ENCODE measurements at regions not wholly inside any gene's neighbourhood (a gene's known extent, or its start where the extent isn't known, plus 50 kb on each side); places are given as distances from the start of the nearest gene placed in this dataset.

- Histone ChIP-seq H3K56ac (ENCODE audit: insufficient read length, low read depth, low read length) (no peak overlapping the region), H2AFZ (ENCODE audit: low read length) (no peak overlapping the region), H4K8ac (replicated peaks; ENCODE audit: insufficient read length, low read depth, low read length) (no peak overlapping the region), H3K9ac (ENCODE audit: extremely low read depth, insufficient read length, low read length) (no peak overlapping the region), H3K79me2 (ENCODE audit: insufficient read depth, low read length) (no peaks in the 10 kb centered on the region), H2BK20ac (ENCODE audit: low read depth, low read length, poor library complexity, severe bottlenecking) (no peak overlapping the region), H2BK120ac (ENCODE audit: low read depth, low read length, poor library complexity, severe bottlenecking) (no peak overlapping the region), H3K14ac (ENCODE audit: insufficient read depth, low read length) (no peak overlapping the region), H3K4me2 (ENCODE audit: insufficient read depth, insufficient read length, low read length) (no peak overlapping the region), H3K27ac (ENCODE audit: insufficient read length, low read depth, low read length) (no peak overlapping the region), H2BK15ac (ENCODE audit: low read depth, low read length) (no peak overlapping the region), H4K20me1 (ENCODE audit: control insufficient read depth, insufficient read depth, insufficient read length) (no peaks in the 10 kb centered on the region), H3K4ac (ENCODE audit: low read depth, low read length) (no peak overlapping the region), H2AK5ac (ENCODE audit: insufficient read length, low read length) (no peak overlapping the region), H2BK12ac (ENCODE audit: insufficient read length, low read depth, low read length) (no peak overlapping the region), H3K23ac (ENCODE audit: insufficient read length, low read depth, low read length) (no peak overlapping the region), H3K9me3 (ENCODE audit: control insufficient read depth, low read depth, low read length) (no peaks in the 10 kb centered on the region), H3K79me1 (ENCODE audit: insufficient read depth, low read depth, low read length, poor library complexity, severe bottlenecking) (no peaks in the 10 kb centered on the region), H4K91ac (ENCODE audit: insufficient read length, low read depth, low read length) (no peak overlapping the region), H3K18ac (ENCODE audit: insufficient read length, low read depth, low read length) (no peak overlapping the region), H2BK5ac (ENCODE audit: insufficient read length, low read length) (no peak overlapping the region), H3K23me2 (ENCODE audit: insufficient read length, low read depth, low read length, poor library complexity, severe bottlenecking) (no peaks in the 10 kb centered on the region), H3K4me1 (ENCODE audit: insufficient read depth, low read length) (no peaks in the 10 kb centered on the region; the same call in 1 of the 2 replicates), H3K27me3 (ENCODE audit: insufficient read depth, low read length) (no peaks in the 10 kb centered on the region), H4K5ac (ENCODE audit: insufficient read length, low read depth, low read length) (no peak overlapping the region), H3T11ph (ENCODE audit: low read length) (no peak overlapping the region)
- Mint-ChIP-seq H3K36me3 (ENCODE audit: insufficient read depth in 1 of 3, low read depth in 3 of 3) (no peaks in the 10 kb centered on the region; a peak in 2 of 7 replicates), H3K9me3 (peaks cover 0 to 2% of the 10 kb centered on the region in 2 experiments; a peak in 1 of 5 replicates), H3K4me3 (no peak overlapping the region), H3K27ac (no peak overlapping the region), H3K27me3 (ENCODE audit: low read depth) (peaks cover 10% of the 10 kb centered on the region), H3K4me1 (peaks cover 8 to 28% of the 10 kb centered on the region in 2 experiments; a peak in 3 of 4 replicates)
- whole genome bisulfite sequencing (ENCODE audit: extremely low coverage, insufficient read length, low lambda C conversion rate) = no CpG with 5 or more reads among the region's 2 CpGs
- TF ChIP-seq CTCF (conservative IDR thresholded peaks at IDR 0.05) = no peak
- DNase-seq = no peak
Measured at GRCh38 chr1:38253314-38253713, 206.7 kb upstream of the POU3F1 start.

Data from H9 (cell line).